ENCODE measurements at regions not wholly inside any gene's neighbourhood (a gene's known extent, or its start where the extent isn't known, plus 50 kb on each side); places are given as distances from the start of the nearest gene placed in this dataset.

GRCh38 chr2:156003780-156004179, 328.7 kb downstream of the NR4A2 start:
- TF ChIP-seq POLR2A (IDR thresholded peaks at IDR 0.05) (no peak), CTCF (IDR thresholded peaks at IDR 0.05) (no peak)
